ENCODE measurements at regions not wholly inside any gene's neighbourhood (a gene's known extent, or its start where the extent isn't known, plus 50 kb on each side); places are given as distances from the start of the nearest gene placed in this dataset.
"Not testable (repeated sequence)": the region's sequence is repeated elsewhere in the genome, so short reads cannot be mapped to it uniquely, and the experiment has no call there.

DNA sequence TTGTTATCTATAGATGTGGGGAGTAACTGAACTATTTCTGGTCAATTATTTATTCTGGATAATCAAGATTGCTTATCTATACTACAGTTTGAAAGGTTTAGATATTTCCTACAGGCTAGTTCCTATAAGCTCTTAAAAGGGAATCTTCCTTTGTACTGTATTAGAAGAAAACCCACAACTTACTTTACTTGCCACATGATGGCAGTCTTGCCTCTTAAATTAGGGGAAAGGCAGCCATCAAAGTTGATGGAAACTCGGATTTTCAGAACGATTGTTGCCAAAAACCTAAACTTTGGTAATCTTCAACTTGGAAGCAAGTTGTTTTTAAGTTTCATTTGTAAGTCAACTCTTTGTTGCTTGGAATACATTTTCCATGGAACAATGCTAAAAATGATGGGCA lies 77.2 kb upstream of the AGTPBP1 start:
- peaks cover 4 to 31% (median 11%) of the 10 kb centered on the region in 4 donors for H3K4me1 ChIP-seq
- DNase-seq = peak in 1 of 2 donors; percentile 28
- H3K27ac ChIP-seq; H3K27me3 ChIP-seq; H3K4me3 ChIP-seq; intact Hi-C loops (cut with DNase I; ENCODE audit: low total_unique reads); H3K9me3 ChIP-seq: not testable (repeated sequence)
- TF ChIP-seq, protein P1, sequence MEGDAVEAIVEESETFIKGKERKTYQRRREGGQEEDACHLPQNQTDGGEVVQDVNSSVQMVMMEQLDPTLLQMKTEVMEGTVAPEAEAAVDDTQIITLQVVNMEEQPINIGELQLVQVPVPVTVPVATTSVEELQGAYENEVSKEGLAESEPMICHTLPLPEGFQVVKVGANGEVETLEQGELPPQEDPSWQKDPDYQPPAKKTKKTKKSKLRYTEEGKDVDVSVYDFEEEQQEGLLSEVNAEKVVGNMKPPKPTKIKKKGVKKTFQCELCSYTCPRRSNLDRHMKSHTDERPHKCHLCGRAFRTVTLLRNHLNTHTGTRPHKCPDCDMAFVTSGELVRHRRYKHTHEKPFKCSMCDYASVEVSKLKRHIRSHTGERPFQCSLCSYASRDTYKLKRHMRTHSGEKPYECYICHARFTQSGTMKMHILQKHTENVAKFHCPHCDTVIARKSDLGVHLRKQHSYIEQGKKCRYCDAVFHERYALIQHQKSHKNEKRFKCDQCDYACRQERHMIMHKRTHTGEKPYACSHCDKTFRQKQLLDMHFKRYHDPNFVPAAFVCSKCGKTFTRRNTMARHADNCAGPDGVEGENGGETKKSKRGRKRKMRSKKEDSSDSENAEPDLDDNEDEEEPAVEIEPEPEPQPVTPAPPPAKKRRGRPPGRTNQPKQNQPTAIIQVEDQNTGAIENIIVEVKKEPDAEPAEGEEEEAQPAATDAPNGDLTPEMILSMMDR (IDR thresholded peaks at IDR 0.05) = peak in 4 of 7 experiments; percentile 24 to 32 (median 30)
- peaks cover 3 to 29% (median 19%) of the 10 kb centered on the region in 4 donors for H3K36me3 ChIP-seq
- 0 to 5% (median 2%) methylated on average over 2 of the region's 2 CpGs for WGBS, 5 donors

DNA sequence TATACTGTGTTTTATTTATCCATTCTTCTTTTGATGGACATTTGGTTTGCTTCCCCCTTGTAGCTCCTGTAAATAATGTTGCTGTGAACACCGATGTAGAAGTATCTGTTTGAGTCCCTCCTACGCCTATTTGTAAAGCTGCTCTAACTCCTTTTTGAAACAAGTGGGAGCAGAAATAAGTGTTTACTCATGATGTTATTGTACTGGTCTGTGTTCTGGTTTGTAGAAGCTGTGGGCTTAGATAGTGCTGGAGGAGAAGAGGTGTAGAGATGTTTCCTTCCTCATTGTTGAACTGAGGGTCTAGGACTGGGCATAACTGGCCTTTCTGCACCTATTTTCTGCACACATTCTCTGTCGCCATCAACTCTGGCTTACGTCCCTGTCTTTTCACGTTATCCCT lies 78.8 kb upstream of the AGTPBP1 start:
- DNase-seq; intact Hi-C loops (cut with DNase I; ENCODE audit: low total_unique reads); H3K27ac ChIP-seq; H3K4me3 ChIP-seq; H3K27me3 ChIP-seq; H3K9me3 ChIP-seq: not testable (repeated sequence)
- H3K4me1 ChIP-seq = peaks cover 0 to 21% (median 3%) of the 10 kb centered on the region in 4 donors
- WGBS, 5 donors = 73 to 90% (median 80%) methylated on average over 4 to 5 of the region's 5 CpGs
- peaks cover 3 to 37% (median 27%) of the 10 kb centered on the region in 4 donors for H3K36me3 ChIP-seq

DNA sequence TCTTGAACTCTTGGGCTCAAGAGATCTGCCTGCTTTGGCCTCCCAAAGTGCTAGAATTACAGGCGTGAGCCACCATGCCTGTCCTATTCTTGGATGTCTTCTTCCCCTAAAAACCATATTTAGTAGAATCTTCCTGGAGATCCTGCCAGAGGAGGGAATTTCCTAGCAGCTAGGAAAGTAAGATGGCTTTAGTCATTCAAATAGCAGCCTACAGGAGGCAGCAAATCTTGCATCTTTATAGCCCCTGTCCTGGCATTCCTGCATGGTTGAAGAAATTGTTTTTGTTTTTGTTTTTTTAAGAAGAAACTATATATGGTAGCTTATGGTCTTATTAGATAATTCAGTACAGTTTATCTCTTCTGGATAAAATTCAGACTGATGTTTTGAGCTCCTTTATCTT lies 83.2 kb upstream of the AGTPBP1 start:
- H3K36me3 ChIP-seq = peaks cover 3 to 43% (median 31%) of the 10 kb centered on the region in 4 donors
- WGBS, 5 donors = 60 to 88% (median 83%) methylated on average over 1 of the region's 1 CpG
- H3K4me3 ChIP-seq; H3K27me3 ChIP-seq; H3K4me1 ChIP-seq; H3K9me3 ChIP-seq; DNase-seq; H3K27ac ChIP-seq; intact Hi-C loops (cut with DNase I; ENCODE audit: low total_unique reads): not testable (repeated sequence)

DNA sequence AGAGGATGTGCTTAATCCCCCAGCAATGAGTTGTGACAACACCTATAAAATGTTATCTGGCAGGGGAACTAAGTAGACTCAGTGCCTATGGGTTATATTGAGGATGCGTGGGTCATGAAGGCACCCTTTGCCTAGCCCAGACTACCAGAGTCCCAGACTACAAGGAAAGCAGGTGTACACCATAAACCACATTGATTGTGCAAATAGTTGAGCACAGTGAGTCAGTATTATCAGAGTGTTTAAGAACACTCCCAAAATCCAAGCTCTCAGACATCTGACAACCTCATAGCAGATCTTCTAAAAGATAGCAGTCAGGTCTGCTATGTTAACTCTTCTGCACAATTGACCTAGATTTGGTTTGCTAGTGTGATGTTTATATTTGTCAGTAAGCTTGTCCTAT lies 92.8 kb upstream of the AGTPBP1 start:
- intact Hi-C loops (cut with DNase I; ENCODE audit: low total_unique reads); H3K4me3 ChIP-seq; H3K9me3 ChIP-seq; H3K27me3 ChIP-seq; DNase-seq; H3K4me1 ChIP-seq; H3K27ac ChIP-seq: not testable (repeated sequence)
- 90 to 100% (median 96%) methylated on average over 1 of the region's 1 CpG for WGBS, 5 donors
- peaks cover 0 to 51% (median 37%) of the 10 kb centered on the region in 4 donors for H3K36me3 ChIP-seq

DNA sequence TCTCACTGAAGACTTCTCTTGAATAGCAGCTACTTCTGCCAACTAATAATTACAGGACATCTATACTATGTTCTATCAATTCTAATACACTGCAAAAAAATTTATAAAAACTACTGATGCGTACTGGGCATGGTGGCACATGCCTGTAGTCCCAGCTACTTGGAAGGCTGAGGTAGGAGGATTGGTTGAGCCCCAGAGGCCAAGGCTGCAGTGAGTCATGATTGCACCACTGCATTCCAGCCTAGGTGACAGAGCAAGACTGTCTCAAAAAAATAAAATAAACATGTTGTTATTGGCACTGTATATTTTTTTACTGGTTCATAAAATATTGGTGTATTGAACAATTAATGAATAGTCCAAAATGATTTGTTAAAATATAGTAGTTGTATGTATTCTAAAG lies 97.0 kb upstream of the NAA35 start:
- intact Hi-C loops (cut with DNase I; ENCODE audit: low total_unique reads); H3K4me3 ChIP-seq; H3K27me3 ChIP-seq; H3K4me1 ChIP-seq; H3K27ac ChIP-seq; DNase-seq; H3K9me3 ChIP-seq: not testable (repeated sequence)
- WGBS, 5 donors = 91 to 100% (median 98%) methylated on average over 1 of the region's 1 CpG
- peaks cover 8 to 71% (median 68%) of the 10 kb centered on the region in 4 donors for H3K36me3 ChIP-seq

DNA sequence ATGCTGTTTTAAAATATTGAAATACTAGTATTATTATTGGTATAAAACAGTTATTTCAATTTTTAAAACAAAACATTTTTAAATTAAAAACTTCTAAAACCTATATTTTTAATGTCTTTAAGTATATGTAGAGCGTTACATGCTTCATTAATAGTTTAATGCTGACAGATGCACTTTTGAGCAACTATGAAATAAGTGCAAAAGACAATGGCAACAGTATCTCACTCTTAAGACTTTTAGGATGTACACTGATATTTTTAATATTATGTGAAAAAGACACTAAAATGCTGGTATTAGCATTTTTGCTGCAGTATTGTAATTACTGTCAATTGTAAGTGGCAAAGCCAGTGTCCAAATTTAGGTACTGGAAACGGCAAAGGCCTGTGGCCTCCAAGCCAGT lies 93.2 kb upstream of the NAA35 start:
- H3K4me1 ChIP-seq; H3K27ac ChIP-seq; H3K4me3 ChIP-seq; H3K27me3 ChIP-seq; intact Hi-C loops (cut with DNase I; ENCODE audit: low total_unique reads); H3K9me3 ChIP-seq; DNase-seq: not testable (repeated sequence)
- 90 to 99% (median 93%) methylated on average over 2 of the region's 2 CpGs for WGBS, 5 donors
- H3K36me3 ChIP-seq = peaks cover 10 to 65% (median 57%) of the 10 kb centered on the region in 4 donors

DNA sequence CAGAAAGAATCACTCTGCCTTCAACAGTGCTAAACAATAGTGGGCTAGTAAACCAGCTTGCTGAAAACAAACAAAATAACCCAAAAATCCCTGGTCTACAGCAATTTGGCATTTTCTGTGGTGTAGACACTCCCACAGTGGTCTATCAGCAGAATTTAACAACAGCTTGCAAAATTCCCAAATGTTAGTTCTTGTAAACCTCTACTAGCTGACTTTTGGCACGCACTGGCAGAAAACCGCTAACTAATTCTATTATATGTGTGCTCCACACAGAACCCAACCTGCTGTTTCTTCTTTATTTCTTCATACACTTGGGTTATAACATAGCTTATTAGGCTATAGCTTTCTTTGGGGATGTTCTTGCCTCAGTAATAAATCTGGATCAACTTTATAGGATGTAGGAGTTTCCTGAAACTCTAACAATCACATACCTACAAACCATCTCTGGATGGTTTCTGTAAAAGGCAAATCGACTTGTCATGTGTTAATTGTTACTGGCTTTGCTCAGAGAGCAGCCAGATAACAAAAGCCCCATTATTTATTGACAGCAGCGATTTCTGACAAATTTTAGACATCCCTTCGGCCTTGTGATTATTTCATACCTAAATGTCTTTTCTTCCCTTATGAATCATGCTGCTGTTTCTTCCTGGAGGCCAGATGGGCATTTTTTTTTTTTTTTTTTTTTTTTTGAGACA lies 82.7 kb upstream of the NAA35 start:
- intact Hi-C loops (cut with DNase I; ENCODE audit: low total_unique reads) = no loop called here
- Histone ChIP-seq H3K9me3 (no peaks in the 10 kb centered on the region), H3K27ac (no peak overlapping the region), H3K4me3 (no peak overlapping the region), H3K27me3 (no peaks in the 10 kb centered on the region), H3K36me3 (peaks cover 0 to 22% (median 13%) of the 10 kb centered on the region in 4 donors), H3K4me1 (no peaks in the 10 kb centered on the region)
- 89 to 93% (median 90%) methylated on average over 5 of the region's 5 CpGs for WGBS, 5 donors
- DNase-seq = no peak
- TF ChIP-seq EP300 (IDR thresholded peaks at IDR 0.05) (no peak), POLR2A (IDR thresholded peaks at IDR 0.05) (no peak), POLR2AphosphoS5 (IDR thresholded peaks at IDR 0.05) (no peak)
- TF ChIP-seq, protein P1 (IDR thresholded peaks at IDR 0.05) = no peak
